Fibroblast of upper back skin (primary cell): ENCODE measurements at regions not wholly inside any gene's neighbourhood (a gene's known extent, or its start where the extent isn't known, plus 50 kb on each side); places are given as distances from the start of the nearest gene placed in this dataset.

Source experiments
- DNase-seq: peaks from one replicate; pipeline ENCODE4 v3.0.0-alpha.2; 2013

GRCh38 chr7:19851504-19851903 lies 78.1 kb upstream of the TMEM196 start:
- DNase-seq = no peak

- DNase-seq = no peak
Measured at GRCh38 chr7:19834566-19834965, 61.1 kb upstream of the TMEM196 start.

GRCh38 chr7:19830604-19831003 lies 57.2 kb upstream of the TMEM196 start:
- no peak for DNase-seq
